H1 (cell line): ENCODE measurements at regions not wholly inside any gene's neighbourhood (a gene's known extent, or its start where the extent isn't known, plus 50 kb on each side); places are given as distances from the start of the nearest gene placed in this dataset.

Experiments used
- CTCF ChIA-PET: fragments of 300-600 bp; sonication (Branson Sonifier 250); formaldehyde crosslinking; loops from one replicate; lab custom pipeline; 2021; ENCODE audit not compliant: partially characterized antibody; lab: Charles Lee
- POLR2A ChIA-PET: fragments of 300-600 bp; sonication (Branson Sonifier 250); formaldehyde crosslinking; loops from one replicate; lab custom pipeline; 2021; ENCODE audit warnings: inconsistent platforms; ENCODE audit not compliant: partially characterized antibody; lab: Charles Lee
- DNase-seq, 2 experiments: peaks; one replicate each; pipeline versions ENCODE4 v3.0.0 to v3.0.0-alpha.2; 2010 to 2022; ENCODE audit warnings: low spot score in 2 of 2, low read depth in 1 of 2, mixed read lengths in 1 of 2
- FAIRE-seq: peaks from 2 replicates; lab custom pipeline; 2011; peaks lifted over from hg19 to GRCh38; lab: Jason Lieb, UNC
- H2AFZ ChIP-seq: 2 replicates; pipeline ENCODE4 v1.8.1; 2012; ENCODE audit warnings: low read length, inconsistent platforms
- H2AK5ac ChIP-seq: 2 replicates; pipeline ENCODE4 v1.6.1; 2013; ENCODE audit warnings: low read depth, low read length
- H2BK120ac ChIP-seq: replicated peaks from 2 replicates; pipeline ENCODE3; 2013; ENCODE audit warnings: low read depth, low read length, inconsistent platforms
- H2BK12ac ChIP-seq: 2 replicates; pipeline ENCODE4 v1.6.1; 2013; ENCODE audit warnings: low read depth, low read length
- H2BK15ac ChIP-seq: 2 replicates; pipeline ENCODE4 v1.6.1; 2013; ENCODE audit warnings: low read length
- H2BK20ac ChIP-seq: 2 replicates; pipeline ENCODE4 v1.6.1; 2013; ENCODE audit warnings: low read length
- H2BK5ac ChIP-seq: 2 replicates; pipeline ENCODE4 v1.6.1; 2013; ENCODE audit warnings: low read depth, low read length
- H3K14ac ChIP-seq: 2 replicates; pipeline ENCODE4 v1.6.1; 2013; ENCODE audit warnings: inconsistent platforms; ENCODE audit not compliant: insufficient read length
- H3K18ac ChIP-seq: 2 replicates; pipeline ENCODE4 v1.6.1; 2013; ENCODE audit warnings: low read length; ENCODE audit errors: extremely low read depth
- H3K23ac ChIP-seq: 2 replicates; pipeline ENCODE4 v1.6.1; 2013; ENCODE audit warnings: inconsistent platforms; ENCODE audit not compliant: insufficient read length
- H3K23me2 ChIP-seq: 2 replicates; pipeline ENCODE4 v1.6.1; 2013; ENCODE audit warnings: low read depth, low read length
- H3K27ac ChIP-seq: 2 replicates; pipeline ENCODE4 v1.6.1; 2011; ENCODE audit warnings: low read depth, low read length, inconsistent platforms
- H3K27me3 ChIP-seq, 4 experiments: replicated peaks in 1 of 4; 1 replicate in 1 of 4; 2 replicates in 3 of 4; pipeline versions ENCODE4 v1.6.1 to v1.8.1; 2011 to 2013; ENCODE audit warnings: low read length in 3 of 4, mild to moderate bottlenecking in 3 of 4, inconsistent platforms in 2 of 4, mixed read lengths in 2 of 4, moderate library complexity in 1 of 4; ENCODE audit not compliant: control insufficient read depth in 3 of 4, insufficient read depth in 3 of 4; ENCODE audit errors: extremely low read depth in 1 of 4
- H3K36me3 ChIP-seq, 4 experiments: 2 replicates each; pipeline versions ENCODE4 v1.6.1 to v1.8.1; 2011 to 2013; ENCODE audit warnings: mild to moderate bottlenecking in 4 of 4, low read length in 3 of 4, moderate library complexity in 2 of 4, control low read depth in 1 of 4, inconsistent platforms in 1 of 4; ENCODE audit not compliant: insufficient read depth in 4 of 4, control insufficient read depth in 2 of 4
- H3K4ac ChIP-seq: replicated peaks from 2 replicates; pipeline ENCODE3; 2013; ENCODE audit warnings: low read length, low read depth, mixed read lengths, inconsistent platforms; ENCODE audit not compliant: insufficient read length
- H3K4me1 ChIP-seq, 4 experiments: replicated peaks in 1 of 4; 1 replicate in 1 of 4; 2 replicates in 3 of 4; pipeline versions ENCODE4 v1.6.1 to v1.8.1; 2011 to 2013; ENCODE audit warnings: low read length in 3 of 4, inconsistent platforms in 2 of 4, mixed read lengths in 1 of 4; ENCODE audit not compliant: insufficient read depth in 4 of 4, control insufficient read depth in 3 of 4
- H3K4me2 ChIP-seq, 2 experiments: 2 replicates each; pipeline versions ENCODE4 v1.6.1 to v1.8.1; 2011 to 2013; ENCODE audit warnings: low read depth in 2 of 2, low read length in 2 of 2, control low read depth in 1 of 2, inconsistent platforms in 1 of 2, mild to moderate bottlenecking in 1 of 2; ENCODE audit not compliant: insufficient read depth in 1 of 2
- H3K4me3 ChIP-seq, 4 experiments: fragments of 200-600, 300-600 bp in 1 of 4; sonication (generic), shearing (Covaris generic), sonication (Bioruptor Twin) in 1 of 4; 2 replicates each; pipeline versions ENCODE4 v1.5.1 to v1.8.1; 2011 to 2016; ENCODE audit warnings: low read length in 4 of 4, low read depth in 3 of 4, control low read depth in 2 of 4, inconsistent platforms in 2 of 4, mild to moderate bottlenecking in 2 of 4, mixed read lengths in 1 of 4, moderate library complexity in 1 of 4; ENCODE audit not compliant: insufficient read depth in 2 of 4; ENCODE audit errors: extremely low read depth in 1 of 4
- H3K56ac ChIP-seq: replicated peaks from 2 replicates; pipeline ENCODE3; 2013; ENCODE audit warnings: low read depth, mild to moderate bottlenecking, mixed read lengths, low read length, inconsistent platforms; ENCODE audit not compliant: insufficient read length
- H3K79me1 ChIP-seq: 2 replicates; pipeline ENCODE4 v1.6.1; 2013; ENCODE audit warnings: low read depth, low read length, control low read depth
- H3K79me2 ChIP-seq, 2 experiments: 2 replicates each; pipeline versions ENCODE4 v1.6.1 to v1.8.1; 2012 to 2013; ENCODE audit warnings: low read length in 2 of 2, mild to moderate bottlenecking in 2 of 2, inconsistent platforms in 1 of 2; ENCODE audit not compliant: insufficient read depth in 2 of 2, control insufficient read depth in 1 of 2
- H3K9ac ChIP-seq, 4 experiments: replicated peaks in 1 of 4; 1 replicate in 1 of 4; 2 replicates in 3 of 4; pipeline versions ENCODE4 v1.6.1 to v1.8.1; 2011 to 2013; ENCODE audit warnings: low read depth in 3 of 4, low read length in 3 of 4, control low read depth in 2 of 4, mild to moderate bottlenecking in 2 of 4, moderate library complexity in 2 of 4, inconsistent platforms in 1 of 4; ENCODE audit errors: extremely low read depth in 1 of 4
- H3K9me3 ChIP-seq, 2 experiments: 2 replicates each; pipeline versions ENCODE4 v1.6.1 to v1.8.1; 2012 to 2013; ENCODE audit warnings: mild to moderate bottlenecking in 2 of 2, moderate library complexity in 2 of 2, control low read depth in 1 of 2, inconsistent platforms in 1 of 2, low read depth in 1 of 2, low read length in 1 of 2, mixed read lengths in 1 of 2; ENCODE audit not compliant: insufficient read depth in 2 of 2
- H4K20me1 ChIP-seq, 2 experiments: replicated peaks in 1 of 2; 2 replicates each; pipeline versions ENCODE3 to v1.8.1; 2011 to 2013; ENCODE audit warnings: inconsistent platforms in 2 of 2, low read length in 2 of 2, mild to moderate bottlenecking in 1 of 2; ENCODE audit not compliant: insufficient read depth in 2 of 2, control insufficient read depth in 1 of 2
- H4K5ac ChIP-seq: 2 replicates; pipeline ENCODE4 v1.6.1; 2013; ENCODE audit warnings: low read length, low read depth, mixed read lengths, inconsistent platforms; ENCODE audit not compliant: insufficient read length
- H4K8ac ChIP-seq: 2 replicates; pipeline ENCODE4 v1.8.0; 2013; ENCODE audit warnings: mild to moderate bottlenecking, moderate library complexity, low read length, inconsistent platforms; ENCODE audit not compliant: insufficient read depth; ENCODE audit errors: extremely low read depth
- H4K91ac ChIP-seq: replicated peaks from 2 replicates; pipeline ENCODE3; 2013; ENCODE audit warnings: low read length, mixed read lengths, inconsistent platforms; ENCODE audit not compliant: insufficient read length
- CTCF ChIP-seq, 3 experiments: IDR thresholded peaks; 1 replicate in 2 of 3; 2 replicates in 1 of 3; pipeline versions ENCODE4 v1.5.1 to v1.6.1; 2011; ENCODE audit warnings: low read length in 3 of 3, mild to moderate bottlenecking in 3 of 3, inconsistent platforms in 2 of 3, low read depth in 1 of 3, moderate library complexity in 1 of 3; ENCODE audit not compliant: insufficient read depth in 1 of 3; ENCODE audit errors: control extremely low read depth in 1 of 3
- MAX ChIP-seq: IDR thresholded peaks from 2 replicates; pipeline ENCODE4 v1.6.1; 2012; ENCODE audit warnings: inconsistent platforms
- WGBS, 2 experiments: shearing (Covaris generic) in 1 of 2; methylation state at CpG; one replicate each; pipeline versions ENCODE4 v1.1.6 to v1.1.7; 2013 to 2015; ENCODE audit warnings: low lambda C conversion rate in 2 of 2, mixed read lengths in 2 of 2, inconsistent platforms in 1 of 2, low coverage in 1 of 2, missing lambda C conversion rate in 1 of 2; ENCODE audit not compliant: insufficient replicate concordance in 2 of 2, insufficient coverage in 1 of 2, insufficient read length in 1 of 2; ENCODE audit errors: extremely low coverage in 1 of 2, missing lambda C conversion rate in 1 of 2; 5-methylcytosine and 5-hydroxymethylcytosine counted together

GRCh38 chr12:114285554-114285953 is 120.4 kb downstream of the TBX5 start:
- no peak overlapping the region for H2AFZ ChIP-seq
- H3K23me2 ChIP-seq: no peaks in the 10 kb centered on the region
- no peaks in the 10 kb centered on the region for H3K36me3 ChIP-seq
- no peak overlapping the region for H3K14ac ChIP-seq
- no peak overlapping the region for H3K9ac ChIP-seq
- 0 out of 2 replicates have a peak overlapping the region, but pooled peaks have one; percentile 76 for H2AK5ac ChIP-seq
- H2BK15ac ChIP-seq: no peak overlapping the region
- peak overlapping the region; percentile 97 for H2BK120ac ChIP-seq
- no peaks in the 10 kb centered on the region for H3K27me3 ChIP-seq
- no peak for FAIRE-seq
- H2BK12ac ChIP-seq: peak overlapping the region; percentile 72
- H4K5ac ChIP-seq: no peak overlapping the region
- peak overlapping the region in 1 of 2 experiments; percentile 48; a peak in 1 of 4 replicates for H3K4me2 ChIP-seq
- H3K79me1 ChIP-seq: no peaks in the 10 kb centered on the region
- H3K4me1 ChIP-seq: peaks cover 4 to 24% (median 21%) of the 10 kb centered on the region in 4 experiments
- WGBS, 2 experiments: 13% methylated on average over 1 of the region's 1 CpG; no CpG with 5 or more reads in 1 of the 2 experiments
- H3K4me3 ChIP-seq: 0 out of 8 replicates have a peak overlapping the region, but pooled peaks of 1 of the 4 experiments have one; percentile 26
- CTCF ChIA-PET: interaction anchor here (0.9 to 2.6 kb wide), 5 partner anchors 10 to 70 kb away, joined by 3 to 8 read pairs (median 3); no protein-coding TSS in a partner anchor
- H3K9me3 ChIP-seq: no peaks in the 10 kb centered on the region
- peak overlapping the region; percentile 96; the same call in 1 of the 2 replicates for H2BK5ac ChIP-seq
- no peak overlapping the region for H3K56ac ChIP-seq
- TF ChIP-seq MAX (peak; percentile 33; the same call in 1 of the 2 replicates), CTCF (IDR thresholded peaks at IDR 0.05; ENCODE audit: control extremely low read depth in 1 of 3, insufficient read depth in 1 of 3, low read depth in 1 of 3, low read length in 3 of 3) (no peak)
- H2BK20ac ChIP-seq: peak overlapping the region; percentile 35; the same call in 1 of the 2 replicates
- H3K23ac ChIP-seq: no peak overlapping the region
- no peak for DNase-seq
- H4K8ac ChIP-seq: no peak overlapping the region
- POLR2A ChIA-PET: no interaction called here
- peak overlapping the region; percentile 98 for H4K91ac ChIP-seq
- H3K27ac ChIP-seq: no peak overlapping the region
- no peaks in the 10 kb centered on the region for H4K20me1 ChIP-seq
- 0 out of 2 replicates have a peak overlapping the region, but pooled peaks have one; percentile 55 for H3K18ac ChIP-seq
- H3K4ac ChIP-seq: peak overlapping the region; percentile 96
- H3K79me2 ChIP-seq: no peaks in the 10 kb centered on the region
